ENCODE measurements at regions not wholly inside any gene's neighbourhood (a gene's known extent, or its start where the extent isn't known, plus 50 kb on each side); places are given as distances from the start of the nearest gene placed in this dataset.

DNA sequence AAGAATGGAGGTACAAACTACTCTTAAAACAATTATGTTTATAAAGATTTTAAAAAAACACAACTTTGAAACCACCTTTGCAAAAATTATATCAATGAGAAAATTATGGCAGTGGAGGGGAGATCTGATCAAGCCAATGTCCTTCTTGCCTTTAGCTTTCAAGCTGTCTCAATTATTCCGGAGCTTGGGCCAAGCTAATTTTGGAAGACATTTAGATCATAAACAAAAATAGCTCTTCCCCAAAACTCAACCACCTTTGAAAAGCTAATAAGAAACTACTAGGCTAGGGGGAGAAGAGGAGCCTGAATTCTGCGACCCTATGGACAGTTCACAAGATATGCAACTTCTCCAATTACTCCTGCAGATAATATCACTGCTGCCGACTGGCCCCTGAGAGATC, 263.3 kb downstream of the ICE1 start:
- Histone ChIP-seq H2BK120ac (ENCODE audit: low read depth, low read length, poor library complexity, severe bottlenecking) (no peak overlapping the region), H3K9ac (ENCODE audit: extremely low read depth, insufficient read length, low read length) (no peak overlapping the region), H4K5ac (ENCODE audit: insufficient read length, low read depth, low read length) (no peak overlapping the region), H4K20me1 (ENCODE audit: control insufficient read depth, insufficient read depth, insufficient read length) (no peaks in the 10 kb centered on the region), H2AFZ (ENCODE audit: low read length) (no peak overlapping the region), H3K14ac (ENCODE audit: insufficient read depth, low read length) (no peak overlapping the region), H3K79me1 (ENCODE audit: insufficient read depth, low read depth, low read length, poor library complexity, severe bottlenecking) (no peaks in the 10 kb centered on the region), H3K56ac (ENCODE audit: insufficient read length, low read depth, low read length) (no peak overlapping the region), H3T11ph (ENCODE audit: low read length) (no peak overlapping the region), H3K4me2 (ENCODE audit: insufficient read depth, insufficient read length, low read length) (no peak overlapping the region), H2AK5ac (ENCODE audit: insufficient read length, low read length) (no peak overlapping the region), H3K23ac (ENCODE audit: insufficient read length, low read depth, low read length) (no peak overlapping the region), H3K27ac (ENCODE audit: insufficient read length, low read depth, low read length) (no peak overlapping the region), H4K8ac (replicated peaks; ENCODE audit: insufficient read length, low read depth, low read length) (no peak overlapping the region), H3K4me1 (ENCODE audit: insufficient read depth, low read length) (no peaks in the 10 kb centered on the region), H3K27me3 (ENCODE audit: insufficient read depth, low read length) (no peaks in the 10 kb centered on the region), H2BK20ac (ENCODE audit: low read depth, low read length, poor library complexity, severe bottlenecking) (no peak overlapping the region), H3K4ac (ENCODE audit: low read depth, low read length) (no peak overlapping the region), H2BK15ac (ENCODE audit: low read depth, low read length) (no peak overlapping the region), H4K91ac (ENCODE audit: insufficient read length, low read depth, low read length) (no peak overlapping the region), H2BK12ac (ENCODE audit: insufficient read length, low read depth, low read length) (no peak overlapping the region), H3K23me2 (ENCODE audit: insufficient read length, low read depth, low read length, poor library complexity, severe bottlenecking) (no peaks in the 10 kb centered on the region), H3K18ac (ENCODE audit: insufficient read length, low read depth, low read length) (no peak overlapping the region), H3K9me3 (ENCODE audit: control insufficient read depth, low read depth, low read length) (no peaks in the 10 kb centered on the region), H2BK5ac (ENCODE audit: insufficient read length, low read length) (no peak overlapping the region), H3K79me2 (ENCODE audit: insufficient read depth, low read length) (no peaks in the 10 kb centered on the region)
- peaks cover 23 to 25% of the 10 kb centered on the region in 2 experiments for H3K4me1 Mint-ChIP-seq
- H3K4me3 Mint-ChIP-seq = no peak overlapping the region
- no CpG with 5 or more reads among the region's 3 CpGs for WGBS (ENCODE audit: extremely low coverage, insufficient read length, low lambda C conversion rate)
- DNase-seq = no peak
- H3K9me3 Mint-ChIP-seq = peaks cover 8 to 9% of the 10 kb centered on the region in 2 experiments; a peak in 4 of 5 replicates
- TF ChIP-seq, protein P1, sequence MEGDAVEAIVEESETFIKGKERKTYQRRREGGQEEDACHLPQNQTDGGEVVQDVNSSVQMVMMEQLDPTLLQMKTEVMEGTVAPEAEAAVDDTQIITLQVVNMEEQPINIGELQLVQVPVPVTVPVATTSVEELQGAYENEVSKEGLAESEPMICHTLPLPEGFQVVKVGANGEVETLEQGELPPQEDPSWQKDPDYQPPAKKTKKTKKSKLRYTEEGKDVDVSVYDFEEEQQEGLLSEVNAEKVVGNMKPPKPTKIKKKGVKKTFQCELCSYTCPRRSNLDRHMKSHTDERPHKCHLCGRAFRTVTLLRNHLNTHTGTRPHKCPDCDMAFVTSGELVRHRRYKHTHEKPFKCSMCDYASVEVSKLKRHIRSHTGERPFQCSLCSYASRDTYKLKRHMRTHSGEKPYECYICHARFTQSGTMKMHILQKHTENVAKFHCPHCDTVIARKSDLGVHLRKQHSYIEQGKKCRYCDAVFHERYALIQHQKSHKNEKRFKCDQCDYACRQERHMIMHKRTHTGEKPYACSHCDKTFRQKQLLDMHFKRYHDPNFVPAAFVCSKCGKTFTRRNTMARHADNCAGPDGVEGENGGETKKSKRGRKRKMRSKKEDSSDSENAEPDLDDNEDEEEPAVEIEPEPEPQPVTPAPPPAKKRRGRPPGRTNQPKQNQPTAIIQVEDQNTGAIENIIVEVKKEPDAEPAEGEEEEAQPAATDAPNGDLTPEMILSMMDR (conservative IDR thresholded peaks at IDR 0.05) = no peak
- H3K27ac Mint-ChIP-seq = no peak overlapping the region
- H3K27me3 Mint-ChIP-seq (ENCODE audit: low read depth) = peaks cover 5% of the 10 kb centered on the region; the same call in 1 of the 2 replicates
- peaks cover 0 to 24% (median 5%) of the 10 kb centered on the region in 3 experiments; a peak in 5 of 7 replicates for H3K36me3 Mint-ChIP-seq (ENCODE audit: insufficient read depth in 1 of 3, low read depth in 3 of 3)
